ENCODE measurements at regions not wholly inside any gene's neighbourhood (a gene's known extent, or its start where the extent isn't known, plus 50 kb on each side); places are given as distances from the start of the nearest gene placed in this dataset.
"Not testable (repeated sequence)": the region's sequence is repeated elsewhere in the genome, so short reads cannot be mapped to it uniquely, and the experiment has no call there.

- H3K36me3 ChIP-seq (ENCODE audit: insufficient read depth) = no peaks in the 10 kb centered on the region; the same call in 1 of the 2 replicates
- no peaks in the 10 kb centered on the region for H3K27me3 ChIP-seq (ENCODE audit: insufficient read depth)
- H3K27ac Mint-ChIP-seq = no peak overlapping the region
- H3K4me1 ChIP-seq (ENCODE audit: insufficient read depth) = no peaks in the 10 kb centered on the region
- H3K27me3 Mint-ChIP-seq (ENCODE audit: insufficient read depth, low read depth, poor library complexity) = peaks cover 8% of the 10 kb centered on the region
- no peak overlapping the region for H3K4me3 Mint-ChIP-seq
- no peak for TF ChIP-seq EZH2 (IDR thresholded peaks at IDR 0.05; ENCODE audit: low read depth, unreplicated experiment)
- no peak for TF ChIP-seq CREB1 (CRISPR knock-in tag; IDR thresholded peaks at IDR 0.05; ENCODE audit: low read depth)
- no peak for TF ChIP-seq ZNF331 (CRISPR knock-in tag; IDR thresholded peaks at IDR 0.05; ENCODE audit: low read depth)
- TF ChIP-seq STAT1 (IDR thresholded peaks at IDR 0.05; ENCODE audit: unreplicated experiment) = no peak
- TF ChIP-seq POLR2AphosphoS5 (IDR thresholded peaks at IDR 0.05; ENCODE audit: low read depth) = no peak
- TF ChIP-seq EZH2phosphoT487 (IDR thresholded peaks at IDR 0.05; ENCODE audit: unreplicated experiment) = no peak
- TF ChIP-seq, protein P1, sequence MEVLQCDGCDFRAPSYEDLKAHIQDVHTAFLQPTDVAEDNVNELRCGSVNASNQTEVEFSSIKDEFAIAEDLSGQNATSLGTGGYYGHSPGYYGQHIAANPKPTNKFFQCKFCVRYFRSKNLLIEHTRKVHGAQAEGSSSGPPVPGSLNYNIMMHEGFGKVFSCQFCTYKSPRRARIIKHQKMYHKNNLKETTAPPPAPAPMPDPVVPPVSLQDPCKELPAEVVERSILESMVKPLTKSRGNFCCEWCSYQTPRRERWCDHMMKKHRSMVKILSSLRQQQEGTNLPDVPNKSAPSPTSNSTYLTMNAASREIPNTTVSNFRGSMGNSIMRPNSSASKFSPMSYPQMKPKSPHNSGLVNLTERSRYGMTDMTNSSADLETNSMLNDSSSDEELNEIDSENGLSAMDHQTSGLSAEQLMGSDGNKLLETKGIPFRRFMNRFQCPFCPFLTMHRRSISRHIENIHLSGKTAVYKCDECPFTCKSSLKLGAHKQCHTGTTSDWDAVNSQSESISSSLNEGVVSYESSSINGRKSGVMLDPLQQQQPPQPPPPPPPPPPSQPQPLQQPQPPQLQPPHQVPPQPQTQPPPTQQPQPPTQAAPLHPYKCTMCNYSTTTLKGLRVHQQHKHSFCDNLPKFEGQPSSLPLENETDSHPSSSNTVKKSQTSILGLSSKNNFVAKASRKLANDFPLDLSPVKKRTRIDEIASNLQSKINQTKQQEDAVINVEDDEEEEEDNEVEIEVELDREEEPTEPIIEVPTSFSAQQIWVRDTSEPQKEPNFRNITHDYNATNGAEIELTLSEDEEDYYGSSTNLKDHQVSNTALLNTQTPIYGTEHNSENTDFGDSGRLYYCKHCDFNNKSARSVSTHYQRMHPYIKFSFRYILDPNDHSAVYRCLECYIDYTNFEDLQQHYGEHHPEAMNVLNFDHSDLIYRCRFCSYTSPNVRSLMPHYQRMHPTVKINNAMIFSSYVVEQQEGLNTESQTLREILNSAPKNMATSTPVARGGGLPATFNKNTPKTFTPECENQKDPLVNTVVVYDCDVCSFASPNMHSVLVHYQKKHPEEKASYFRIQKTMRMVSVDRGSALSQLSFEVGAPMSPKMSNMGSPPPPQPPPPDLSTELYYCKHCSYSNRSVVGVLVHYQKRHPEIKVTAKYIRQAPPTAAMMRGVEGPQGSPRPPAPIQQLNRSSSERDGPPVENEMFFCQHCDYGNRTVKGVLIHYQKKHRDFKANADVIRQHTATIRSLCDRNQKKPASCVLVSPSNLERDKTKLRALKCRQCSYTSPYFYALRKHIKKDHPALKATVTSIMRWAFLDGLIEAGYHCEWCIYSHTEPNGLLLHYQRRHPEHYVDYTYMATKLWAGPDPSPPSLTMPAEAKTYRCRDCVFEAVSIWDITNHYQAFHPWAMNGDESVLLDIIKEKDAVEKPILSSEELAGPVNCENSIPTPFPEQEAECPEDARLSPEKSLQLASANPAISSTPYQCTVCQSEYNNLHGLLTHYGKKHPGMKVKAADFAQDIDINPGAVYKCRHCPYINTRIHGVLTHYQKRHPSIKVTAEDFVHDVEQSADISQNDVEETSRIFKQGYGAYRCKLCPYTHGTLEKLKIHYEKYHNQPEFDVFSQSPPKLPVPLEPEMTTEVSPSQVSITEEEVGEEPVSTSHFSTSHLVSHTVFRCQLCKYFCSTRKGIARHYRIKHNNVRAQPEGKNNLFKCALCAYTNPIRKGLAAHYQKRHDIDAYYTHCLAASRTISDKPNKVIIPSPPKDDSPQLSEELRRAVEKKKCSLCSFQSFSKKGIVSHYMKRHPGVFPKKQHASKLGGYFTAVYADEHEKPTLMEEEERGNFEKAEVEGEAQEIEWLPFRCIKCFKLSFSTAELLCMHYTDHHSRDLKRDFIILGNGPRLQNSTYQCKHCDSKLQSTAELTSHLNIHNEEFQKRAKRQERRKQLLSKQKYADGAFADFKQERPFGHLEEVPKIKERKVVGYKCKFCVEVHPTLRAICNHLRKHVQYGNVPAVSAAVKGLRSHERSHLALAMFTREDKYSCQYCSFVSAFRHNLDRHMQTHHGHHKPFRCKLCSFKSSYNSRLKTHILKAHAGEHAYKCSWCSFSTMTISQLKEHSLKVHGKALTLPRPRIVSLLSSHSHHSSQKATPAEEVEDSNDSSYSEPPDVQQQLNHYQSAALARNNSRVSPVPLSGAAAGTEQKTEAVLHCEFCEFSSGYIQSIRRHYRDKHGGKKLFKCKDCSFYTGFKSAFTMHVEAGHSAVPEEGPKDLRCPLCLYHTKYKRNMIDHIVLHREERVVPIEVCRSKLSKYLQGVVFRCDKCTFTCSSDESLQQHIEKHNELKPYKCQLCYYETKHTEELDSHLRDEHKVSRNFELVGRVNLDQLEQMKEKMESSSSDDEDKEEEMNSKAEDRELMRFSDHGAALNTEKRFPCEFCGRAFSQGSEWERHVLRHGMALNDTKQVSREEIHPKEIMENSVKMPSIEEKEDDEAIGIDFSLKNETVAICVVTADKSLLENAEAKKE (CRISPR knock-in tag; IDR thresholded peaks at IDR 0.05) = no peak
- TF ChIP-seq NANOG (IDR thresholded peaks at IDR 0.05; ENCODE audit: borderline replicate concordance) = no peak
- no peak for TF ChIP-seq JUNB (IDR thresholded peaks at IDR 0.05; ENCODE audit: unreplicated experiment)
- TF ChIP-seq, protein P2, sequence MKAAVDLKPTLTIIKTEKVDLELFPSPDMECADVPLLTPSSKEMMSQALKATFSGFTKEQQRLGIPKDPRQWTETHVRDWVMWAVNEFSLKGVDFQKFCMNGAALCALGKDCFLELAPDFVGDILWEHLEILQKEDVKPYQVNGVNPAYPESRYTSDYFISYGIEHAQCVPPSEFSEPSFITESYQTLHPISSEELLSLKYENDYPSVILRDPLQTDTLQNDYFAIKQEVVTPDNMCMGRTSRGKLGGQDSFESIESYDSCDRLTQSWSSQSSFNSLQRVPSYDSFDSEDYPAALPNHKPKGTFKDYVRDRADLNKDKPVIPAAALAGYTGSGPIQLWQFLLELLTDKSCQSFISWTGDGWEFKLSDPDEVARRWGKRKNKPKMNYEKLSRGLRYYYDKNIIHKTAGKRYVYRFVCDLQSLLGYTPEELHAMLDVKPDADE (IDR thresholded peaks at IDR 0.05) = no peak
- TF ChIP-seq REST (IDR thresholded peaks at IDR 0.05; ENCODE audit: unreplicated experiment) = no peak
- no peak for TF ChIP-seq ZNF114 (CRISPR knock-in tag; IDR thresholded peaks at IDR 0.05)
- no peaks in the 10 kb centered on the region for H3K79me2 ChIP-seq (replicated peaks; ENCODE audit: insufficient read depth)
- H2AFZ ChIP-seq = no peak overlapping the region
- no peaks in the 10 kb centered on the region for H4K20me1 ChIP-seq (replicated peaks; ENCODE audit: insufficient read depth)
- no peak overlapping the region for H3K4me3 ChIP-seq
- H3K4me1 Mint-ChIP-seq = no peaks in the 10 kb centered on the region
- DNase-seq (ENCODE audit: low spot score) (no peak), ATAC-seq (no peak)
- H3F3A ChIP-seq (replicated peaks; ENCODE audit: low read depth) = no peaks in the 10 kb centered on the region
- H3K9me3 Mint-ChIP-seq = peaks cover 26% of the 10 kb centered on the region
- H3K36me3 Mint-ChIP-seq (ENCODE audit: low read depth) = peaks cover 16% of the 10 kb centered on the region
- H3K9me2 ChIP-seq (ENCODE audit: insufficient read depth) = no peaks in the 10 kb centered on the region
- no peak overlapping the region for H3K4me2 ChIP-seq
- no peak overlapping the region for H3K27ac ChIP-seq (ENCODE audit: low read depth)
Observed at GRCh38 chr3:159401069-159401468, 587.6 kb upstream of the IL12A start.

GRCh38 chr3:159409711-159410110 is 578.9 kb upstream of the IL12A start:
- not testable (repeated sequence) for DNase-seq (ENCODE audit: low spot score); H3K4me2 ChIP-seq; H3K27me3 ChIP-seq (ENCODE audit: insufficient read depth); H3F3A ChIP-seq (replicated peaks; ENCODE audit: low read depth); H3K27ac ChIP-seq (ENCODE audit: low read depth); H2AFZ ChIP-seq; H3K36me3 Mint-ChIP-seq (ENCODE audit: low read depth); H3K36me3 ChIP-seq (ENCODE audit: insufficient read depth); H3K27ac Mint-ChIP-seq; H3K4me1 Mint-ChIP-seq; H3K4me1 ChIP-seq (ENCODE audit: insufficient read depth); H3K9me2 ChIP-seq (ENCODE audit: insufficient read depth); H3K4me3 ChIP-seq; H4K20me1 ChIP-seq (replicated peaks; ENCODE audit: insufficient read depth); H3K27me3 Mint-ChIP-seq (ENCODE audit: insufficient read depth, low read depth, poor library complexity); ATAC-seq; H3K4me3 Mint-ChIP-seq; H3K79me2 ChIP-seq (replicated peaks; ENCODE audit: insufficient read depth)
- H3K9me3 Mint-ChIP-seq = peaks cover 38% of the 10 kb centered on the region
